ENCODE measurements at regions not wholly inside any gene's neighbourhood (a gene's known extent, or its start where the extent isn't known, plus 50 kb on each side); places are given as distances from the start of the nearest gene placed in this dataset.

DNA sequence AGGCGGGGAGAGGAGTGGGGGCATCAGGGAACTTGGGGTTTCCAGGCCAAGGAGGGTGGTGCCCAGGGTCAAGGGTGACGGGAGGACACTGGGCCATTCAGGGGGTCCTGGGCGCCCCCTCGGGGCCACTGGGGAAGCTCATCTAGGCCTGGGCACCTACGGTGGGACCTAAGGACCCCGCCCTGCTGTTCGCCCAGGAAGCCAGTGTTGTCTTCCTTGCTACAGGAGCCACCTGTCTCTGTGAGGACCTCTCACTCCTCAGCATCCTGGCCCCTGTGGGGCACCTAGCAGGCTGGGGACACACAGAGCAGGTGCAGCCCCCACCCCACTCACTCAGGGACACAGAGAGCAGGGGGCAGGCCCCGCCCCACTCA, 191.6 kb downstream of the IGLL1 start:
- Histone ChIP-seq H2BK5ac (ENCODE audit: insufficient read length, low read length) (no peak overlapping the region), H2BK12ac (ENCODE audit: insufficient read length, low read depth, low read length) (no peak overlapping the region), H3K56ac (ENCODE audit: insufficient read length, low read depth, low read length) (no peak overlapping the region), H3K79me2 (ENCODE audit: insufficient read depth, low read length) (no peaks in the 10 kb centered on the region), H4K91ac (ENCODE audit: insufficient read length, low read depth, low read length) (no peak overlapping the region), H2BK20ac (ENCODE audit: low read depth, low read length, poor library complexity, severe bottlenecking) (no peak overlapping the region), H3K9me3 (ENCODE audit: control insufficient read depth, low read depth, low read length) (no peaks in the 10 kb centered on the region), H2AK5ac (ENCODE audit: insufficient read length, low read length) (no peak overlapping the region), H3K14ac (ENCODE audit: insufficient read depth, low read length) (no peak overlapping the region), H2BK120ac (ENCODE audit: low read depth, low read length, poor library complexity, severe bottlenecking) (no peak overlapping the region), H3K23ac (ENCODE audit: insufficient read length, low read depth, low read length) (no peak overlapping the region), H3K18ac (ENCODE audit: insufficient read length, low read depth, low read length) (no peak overlapping the region), H2BK15ac (ENCODE audit: low read depth, low read length) (no peak overlapping the region), H3K79me1 (ENCODE audit: insufficient read depth, low read depth, low read length, poor library complexity, severe bottlenecking) (no peaks in the 10 kb centered on the region), H4K20me1 (ENCODE audit: control insufficient read depth, insufficient read depth, insufficient read length) (no peaks in the 10 kb centered on the region), H3K23me2 (ENCODE audit: insufficient read length, low read depth, low read length, poor library complexity, severe bottlenecking) (no peaks in the 10 kb centered on the region), H3K27me3 (ENCODE audit: insufficient read depth, low read length) (no peaks in the 10 kb centered on the region), H3K4me1 (ENCODE audit: insufficient read depth, low read length) (no peaks in the 10 kb centered on the region), H3T11ph (ENCODE audit: low read length) (no peak overlapping the region), H3K9ac (ENCODE audit: extremely low read depth, insufficient read length, low read length) (no peak overlapping the region), H2AFZ (ENCODE audit: low read length) (no peak overlapping the region), H4K5ac (ENCODE audit: insufficient read length, low read depth, low read length) (no peak overlapping the region), H3K4ac (ENCODE audit: low read depth, low read length) (no peak overlapping the region), H3K4me2 (ENCODE audit: insufficient read depth, insufficient read length, low read length) (no peak overlapping the region), H3K27ac (ENCODE audit: insufficient read length, low read depth, low read length) (no peak overlapping the region), H4K8ac (replicated peaks; ENCODE audit: insufficient read length, low read depth, low read length) (no peak overlapping the region)
- no peaks in the 10 kb centered on the region for H3K9me3 Mint-ChIP-seq
- H3K4me1 Mint-ChIP-seq, result peaks cover 5 to 12% of the 10 kb centered on the region in 2 experiments
- WGBS (ENCODE audit: extremely low coverage, insufficient read length, low lambda C conversion rate), result no CpG with 5 or more reads among the region's 8 CpGs
- peaks cover 46% of the 10 kb centered on the region for H3K27me3 Mint-ChIP-seq (ENCODE audit: low read depth)
- DNase-seq, result no peak
- TF ChIP-seq, protein P1, sequence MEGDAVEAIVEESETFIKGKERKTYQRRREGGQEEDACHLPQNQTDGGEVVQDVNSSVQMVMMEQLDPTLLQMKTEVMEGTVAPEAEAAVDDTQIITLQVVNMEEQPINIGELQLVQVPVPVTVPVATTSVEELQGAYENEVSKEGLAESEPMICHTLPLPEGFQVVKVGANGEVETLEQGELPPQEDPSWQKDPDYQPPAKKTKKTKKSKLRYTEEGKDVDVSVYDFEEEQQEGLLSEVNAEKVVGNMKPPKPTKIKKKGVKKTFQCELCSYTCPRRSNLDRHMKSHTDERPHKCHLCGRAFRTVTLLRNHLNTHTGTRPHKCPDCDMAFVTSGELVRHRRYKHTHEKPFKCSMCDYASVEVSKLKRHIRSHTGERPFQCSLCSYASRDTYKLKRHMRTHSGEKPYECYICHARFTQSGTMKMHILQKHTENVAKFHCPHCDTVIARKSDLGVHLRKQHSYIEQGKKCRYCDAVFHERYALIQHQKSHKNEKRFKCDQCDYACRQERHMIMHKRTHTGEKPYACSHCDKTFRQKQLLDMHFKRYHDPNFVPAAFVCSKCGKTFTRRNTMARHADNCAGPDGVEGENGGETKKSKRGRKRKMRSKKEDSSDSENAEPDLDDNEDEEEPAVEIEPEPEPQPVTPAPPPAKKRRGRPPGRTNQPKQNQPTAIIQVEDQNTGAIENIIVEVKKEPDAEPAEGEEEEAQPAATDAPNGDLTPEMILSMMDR (conservative IDR thresholded peaks at IDR 0.05), result no peak
- no peak overlapping the region for H3K27ac Mint-ChIP-seq
- H3K36me3 Mint-ChIP-seq (ENCODE audit: insufficient read depth in 1 of 3, low read depth in 3 of 3), result no peaks in the 10 kb centered on the region
- H3K4me3 Mint-ChIP-seq, result no peak overlapping the region

Measured in H9 (cell line).